Stimulated activated naive CD8-positive, alpha-beta T cell treated with anti-CD3 and anti-CD28 coated beads, Interleukin-15, Interleukin-2, amounts not matched to agents 100 U/mL and 50 U/mL, for 24 hours (primary cell): ENCODE measurements at regions not wholly inside any gene's neighbourhood (a gene's known extent, or its start where the extent isn't known, plus 50 kb on each side); places are given as distances from the start of the nearest gene placed in this dataset.
"Not testable (repeated sequence)": the region's sequence is repeated elsewhere in the genome, so short reads cannot be mapped to it uniquely, and the experiment has no call there.

Experiments used
- ATAC-seq: fragments of 150-1000 bp; cut with Tn5 transposase; one replicate; pipeline ENCODE4 v1.10.0; 2021
- DNase-seq: peaks from one replicate; pipeline ENCODE4 v3.0.0; 2021

- ATAC-seq (no peak), DNase-seq (no peak)
Measured at GRCh38 chr11:81420668-81421250, 1312.9 kb downstream of the FAM181B start.

GRCh38 chr11:81397316-81397715 lies 1336.3 kb downstream of the FAM181B start:
- no peak for DNase-seq
- ATAC-seq = no peak

GRCh38 chr11:81394311-81394710 lies 1339.4 kb downstream of the FAM181B start:
- DNase-seq = no peak
- no peak for ATAC-seq

GRCh38 chr11:81388326-81388725 lies 1345.3 kb downstream of the FAM181B start:
- DNase-seq = no peak
- no peak for ATAC-seq

GRCh38 chr11:81380395-81380794 lies 1353.3 kb downstream of the FAM181B start:
- ATAC-seq (no peak), DNase-seq (no peak)

GRCh38 chr11:81377418-81377817 lies 1356.2 kb downstream of the FAM181B start:
- DNase-seq = no peak
- ATAC-seq = no peak

GRCh38 chr11:81373986-81374385 lies 1359.7 kb downstream of the FAM181B start:
- ATAC-seq (no peak), DNase-seq (no peak)

GRCh38 chr11:81368192-81368591 lies 1365.5 kb downstream of the FAM181B start:
- DNase-seq (no peak), ATAC-seq (no peak)

- DNase-seq (no peak), ATAC-seq (no peak)
Measured at GRCh38 chr11:81365496-81365895, 1368.2 kb downstream of the FAM181B start.

GRCh38 chr11:81359476-81359875 lies 1374.2 kb downstream of the FAM181B start:
- ATAC-seq = no peak
- no peak for DNase-seq

- DNase-seq (no peak), ATAC-seq (no peak)
Measured at GRCh38 chr11:81345609-81346008, 1388.1 kb downstream of the FAM181B start.

GRCh38 chr11:81342966-81343365 lies 1390.7 kb downstream of the FAM181B start:
- no peak for ATAC-seq
- DNase-seq = no peak

GRCh38 chr11:81340225-81340624 lies 1393.4 kb downstream of the FAM181B start:
- no peak for ATAC-seq
- DNase-seq = no peak

GRCh38 chr11:81339521-81339920 lies 1394.1 kb downstream of the FAM181B start:
- ATAC-seq = no peak
- DNase-seq = no peak

GRCh38 chr11:81337756-81338155 lies 1395.9 kb downstream of the FAM181B start:
- DNase-seq (no peak), ATAC-seq (no peak)

GRCh38 chr11:81332276-81332675 lies 1401.4 kb downstream of the FAM181B start:
- ATAC-seq = no peak
- no peak for DNase-seq

- ATAC-seq = no peak
Measured at GRCh38 chr11:81331611-81332235, 1401.9 kb downstream of the FAM181B start.

GRCh38 chr11:81331088-81331487 lies 1402.6 kb downstream of the FAM181B start:
- DNase-seq (no peak), ATAC-seq (no peak)

More at GRCh38 chr11:81331611-81332235, 1401.9 kb downstream of the FAM181B start:
- no peak for DNase-seq

GRCh38 chr11:81303038-81303664 lies 1430.5 kb downstream of the FAM181B start:
- no peak for DNase-seq
- ATAC-seq = no peak

GRCh38 chr11:81301166-81301830 lies 1432.4 kb downstream of the FAM181B start:
- ATAC-seq (no peak), DNase-seq (no peak)

GRCh38 chr11:81286959-81287358 lies 1446.7 kb downstream of the FAM181B start:
- ATAC-seq = no peak
- DNase-seq = no peak

- ATAC-seq (no peak), DNase-seq (no peak)
Measured at GRCh38 chr11:81286550-81286949, 1447.1 kb downstream of the FAM181B start.

GRCh38 chr11:81280228-81280627 lies 1453.4 kb downstream of the FAM181B start:
- ATAC-seq, DNase-seq: not testable (repeated sequence)
